GM21390 (cell line): ENCODE measurements at regions not wholly inside any gene's neighbourhood (a gene's known extent, or its start where the extent isn't known, plus 50 kb on each side); places are given as distances from the start of the nearest gene placed in this dataset.
"Not testable (repeated sequence)": the region's sequence is repeated elsewhere in the genome, so short reads cannot be mapped to it uniquely, and the experiment has no call there.

Experiments used
- ATAC-seq: cut with Tn5 transposase; IDR thresholded peaks from one replicate; pipeline ENCODE4 v1.9.1; 2021; ENCODE audit not compliant: unreplicated experiment

DNA sequence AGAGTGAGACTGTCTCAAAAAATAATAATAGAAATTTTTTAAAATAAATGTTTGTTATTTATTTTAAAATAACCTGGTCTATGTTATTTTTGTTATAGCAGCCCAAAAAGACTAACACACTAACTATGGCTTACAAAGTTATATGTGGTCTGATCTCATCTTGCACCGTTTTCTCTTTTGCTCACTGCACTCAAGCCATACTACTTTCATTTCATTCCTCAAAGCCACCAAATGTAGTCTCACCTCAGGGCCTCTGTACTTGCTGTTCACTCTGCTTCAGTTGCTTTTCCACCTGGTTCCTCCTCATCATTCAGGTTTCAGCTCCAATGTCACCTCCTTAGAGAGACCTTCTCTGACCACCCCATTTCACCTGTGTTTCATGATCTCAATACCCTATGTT, 55.2 kb upstream of the MDM1 start:
- ATAC-seq = no peak

DNA sequence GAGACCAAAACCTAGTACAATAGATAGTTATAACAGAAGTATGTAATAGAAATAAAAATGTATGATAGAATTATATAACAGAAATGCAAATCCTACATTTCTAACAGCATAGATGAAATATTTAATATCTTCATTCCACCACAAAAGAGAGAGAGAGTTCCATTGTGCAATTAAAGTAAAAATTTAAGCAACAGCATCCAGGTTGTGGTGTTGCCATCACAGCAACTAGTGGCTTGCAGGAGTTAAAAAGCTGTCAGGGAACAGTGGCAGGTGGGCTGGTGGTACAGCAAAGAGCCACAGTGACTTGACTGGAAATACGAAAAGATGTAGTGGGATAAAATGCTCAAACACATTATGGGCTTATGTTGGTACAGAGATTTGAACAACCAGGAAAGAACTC, 57.1 kb upstream of the MDM1 start:
- no peak for ATAC-seq

GRCh38 chr12:68391937-68392336, 59.8 kb upstream of the MDM1 start:
- no peak for ATAC-seq

DNA sequence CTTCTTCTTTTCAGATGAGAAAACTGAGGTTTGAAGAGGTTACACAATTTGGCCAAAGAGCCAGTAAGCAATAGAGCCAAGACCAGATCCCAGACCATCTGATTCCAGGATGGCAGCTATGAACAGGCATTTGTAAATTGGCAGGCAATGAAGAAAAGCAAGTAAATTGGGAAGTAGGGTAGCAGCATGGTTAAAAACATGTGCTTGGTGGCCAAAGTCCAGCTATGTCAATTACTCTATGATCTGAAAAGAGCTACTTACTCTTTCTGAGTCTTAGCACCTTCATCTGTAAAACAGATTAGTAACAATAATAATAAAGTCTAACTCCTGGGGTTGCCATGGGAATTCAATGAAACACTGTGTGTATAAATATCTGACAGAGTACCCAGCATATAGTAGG, 60.2 kb upstream of the MDM1 start:
- ATAC-seq = no peak

DNA sequence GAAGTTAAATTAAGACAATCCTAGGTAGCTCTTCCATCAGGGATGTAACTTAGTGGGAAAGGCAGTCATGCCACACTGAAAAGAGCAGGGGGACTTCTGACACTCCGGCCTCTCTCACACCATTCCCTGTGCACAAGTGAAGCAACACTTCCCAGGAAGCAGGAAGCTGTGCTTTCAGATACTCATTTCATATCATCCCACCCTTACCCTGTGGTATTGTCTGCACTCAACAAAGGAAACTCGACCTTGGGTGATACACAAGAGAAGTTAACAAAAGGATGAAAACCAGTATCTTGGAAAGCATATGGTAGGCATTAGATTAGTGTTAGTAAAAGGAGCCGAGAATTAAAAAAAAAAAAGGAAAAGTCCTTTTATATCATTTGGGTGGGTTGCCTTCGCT, 61.3 kb upstream of the MDM1 start:
- ATAC-seq = no peak

DNA sequence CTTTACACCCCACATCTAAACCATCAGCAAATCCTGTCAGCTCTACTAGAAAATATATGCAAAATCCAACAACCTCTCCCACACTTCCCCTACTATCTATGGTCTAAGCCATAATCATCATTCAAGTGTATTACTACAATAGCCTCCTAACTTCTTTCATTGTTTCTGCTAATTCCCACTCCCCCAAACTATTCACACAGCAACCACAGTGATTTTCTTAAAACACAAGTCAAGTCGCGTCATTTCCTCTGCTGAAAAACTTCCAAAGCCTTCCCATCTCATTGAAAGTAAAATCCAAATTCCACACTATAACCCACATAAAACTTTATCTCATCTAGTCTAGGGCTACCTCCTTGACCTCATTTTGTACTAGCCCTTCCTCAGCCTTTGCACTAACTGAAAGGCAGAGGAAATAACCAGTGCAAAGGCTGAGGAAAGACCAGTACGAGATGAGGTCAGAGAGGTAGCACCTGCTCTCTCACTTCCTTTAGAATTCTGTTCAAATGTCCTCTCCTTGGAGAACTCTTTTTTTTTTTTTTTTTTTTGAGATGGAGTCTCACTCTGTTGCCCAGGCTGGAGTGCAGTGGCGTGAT, 65.5 kb upstream of the MDM1 start:
- ATAC-seq = no peak

- ATAC-seq = not testable (repeated sequence)
Measured at GRCh38 chr12:68398689-68399088, 66.5 kb upstream of the MDM1 start.

DNA sequence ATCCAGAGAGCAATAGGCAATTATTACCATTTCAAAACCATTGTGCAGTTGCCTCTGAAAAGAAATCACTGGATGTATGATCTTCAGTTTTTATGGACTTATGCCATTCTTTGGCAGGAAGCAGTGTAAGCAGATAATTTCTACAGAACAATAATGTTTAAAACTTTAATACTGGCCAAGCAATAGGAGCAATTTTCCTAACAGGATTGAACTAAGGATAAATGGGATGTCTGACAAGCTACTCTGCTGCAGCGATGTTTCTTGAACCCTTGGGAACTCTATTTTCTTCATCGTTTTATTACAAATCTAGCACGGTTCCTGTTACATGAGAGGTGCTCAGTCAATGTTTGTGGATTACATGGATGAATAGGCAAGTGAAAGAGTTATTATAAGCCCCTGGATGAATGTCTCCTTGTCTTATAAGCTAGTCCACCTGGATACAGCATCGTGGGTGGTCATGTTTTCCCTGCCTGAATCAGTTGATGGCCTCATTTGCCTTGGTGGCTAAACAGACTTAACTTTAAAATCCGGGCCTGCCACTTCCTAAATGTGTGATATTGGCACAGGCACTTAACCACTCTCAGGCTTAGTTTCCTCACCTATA, 68.2 kb upstream of the MDM1 start:
- no peak for ATAC-seq

DNA sequence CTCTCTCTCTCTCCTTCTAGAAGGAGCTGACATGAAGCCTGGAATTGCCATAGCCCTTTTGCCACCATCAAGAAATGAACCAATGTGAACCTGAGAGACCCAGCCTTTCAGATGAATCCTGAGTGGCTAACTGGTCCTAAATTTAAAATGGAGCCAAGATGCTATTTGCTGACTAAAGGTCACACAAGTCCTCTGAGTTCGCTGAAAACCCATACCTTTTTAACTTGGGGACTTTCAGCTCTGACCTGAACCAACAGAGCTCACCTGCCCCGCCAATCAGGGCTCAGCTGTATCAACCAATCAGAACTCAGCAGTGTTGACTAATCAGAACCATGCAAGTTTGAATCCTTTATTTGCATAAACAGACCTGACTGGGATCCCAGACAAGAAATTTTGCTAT, 70.3 kb upstream of the MDM1 start:
- no peak for ATAC-seq

- ATAC-seq = no peak
Measured at GRCh38 chr12:68403296-68403695, 71.1 kb upstream of the MDM1 start.

- no peak for ATAC-seq
Measured at GRCh38 chr12:68403711-68404110, 71.5 kb upstream of the MDM1 start.

DNA sequence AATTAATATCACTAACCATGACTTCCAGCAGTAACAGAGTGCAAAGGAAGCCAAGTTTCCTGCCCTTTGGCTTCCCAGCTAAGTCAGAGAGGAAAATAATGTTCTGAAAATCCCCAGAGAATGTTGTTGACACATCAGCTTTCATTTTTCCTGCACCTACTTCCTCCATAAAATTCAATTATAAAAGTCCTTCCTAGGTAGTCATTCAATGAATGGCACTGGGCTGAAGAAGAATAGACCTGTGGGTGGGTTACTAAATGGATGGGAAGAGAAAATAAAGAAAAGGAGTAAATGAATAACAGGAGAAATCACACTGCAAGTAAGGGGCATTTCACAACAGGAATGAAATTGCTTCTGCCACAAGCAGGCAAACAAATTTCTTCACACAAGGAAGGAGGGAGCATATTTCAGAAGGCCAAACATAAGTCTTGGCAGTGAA, 73.2 kb upstream of the MDM1 start:
- ATAC-seq = no peak

- ATAC-seq = no peak
Measured at GRCh38 chr12:68406134-68406576, 74.0 kb upstream of the MDM1 start.

DNA sequence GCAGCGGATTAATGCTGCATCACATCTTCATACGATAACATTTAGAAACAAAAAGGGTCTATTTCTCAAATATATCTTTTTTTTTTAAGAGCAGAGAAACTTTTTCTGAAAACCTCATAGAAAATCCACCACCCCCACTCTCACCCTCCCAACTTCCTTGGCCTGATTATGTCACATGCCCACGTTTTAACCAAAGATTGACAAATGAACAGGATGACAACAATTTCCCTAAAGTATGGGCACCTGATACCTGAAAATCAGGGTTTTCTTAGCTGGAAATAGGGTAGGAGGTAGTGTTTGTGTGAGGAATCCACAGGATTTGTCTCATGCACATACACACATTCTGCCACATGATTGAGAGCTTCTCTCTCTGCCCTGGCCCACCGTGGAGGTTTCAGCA, 74.7 kb upstream of the MDM1 start:
- no peak for ATAC-seq

- no peak for ATAC-seq
Measured at GRCh38 chr12:68410018-68410660, 78.0 kb upstream of the MDM1 start.

DNA sequence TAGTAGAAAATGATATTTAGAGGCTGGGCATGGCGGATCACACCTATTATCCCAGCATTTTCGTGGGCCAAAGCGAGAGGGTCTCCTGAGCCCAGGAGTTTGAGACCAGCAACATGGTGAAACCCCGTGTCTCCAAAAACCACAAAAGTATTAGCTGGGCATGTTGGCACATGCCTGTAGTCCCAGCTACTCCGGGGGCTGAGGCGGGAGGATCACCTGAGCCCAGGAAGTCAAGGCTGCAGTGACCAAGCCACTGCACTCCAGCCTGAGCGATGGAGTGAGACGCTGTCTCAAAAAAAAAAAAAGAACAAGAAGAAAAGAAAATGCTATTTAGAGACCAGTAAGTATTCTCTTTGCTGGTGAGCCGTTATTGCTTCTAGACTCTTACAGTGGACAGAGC, 79.2 kb upstream of the MDM1 start:
- no peak for ATAC-seq

DNA sequence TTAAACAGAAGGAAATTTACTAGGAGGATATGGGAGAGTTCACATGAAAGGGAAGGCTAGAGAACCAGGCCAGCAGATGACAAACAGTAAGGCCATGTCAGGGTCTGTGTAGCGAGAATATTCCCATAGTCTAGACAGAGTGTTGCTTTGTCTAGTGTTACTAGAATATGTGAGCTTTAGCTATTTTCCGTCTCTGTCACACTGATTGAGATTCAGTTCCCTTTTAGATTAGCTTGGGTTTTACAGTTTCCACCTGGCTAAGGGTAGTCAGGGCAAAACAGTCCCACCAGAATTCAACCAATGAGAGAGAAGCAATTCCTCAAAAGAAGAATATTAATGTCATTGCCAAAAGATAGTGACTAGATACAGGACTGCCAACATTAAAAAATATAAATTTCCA, 82.8 kb upstream of the MDM1 start:
- peak; percentile 65 for ATAC-seq

- ATAC-seq = no peak
Measured at GRCh38 chr12:68416350-68416749, 84.2 kb upstream of the MDM1 start.

GRCh38 chr12:68416826-68417225, 84.7 kb upstream of the MDM1 start:
- no peak for ATAC-seq

DNA sequence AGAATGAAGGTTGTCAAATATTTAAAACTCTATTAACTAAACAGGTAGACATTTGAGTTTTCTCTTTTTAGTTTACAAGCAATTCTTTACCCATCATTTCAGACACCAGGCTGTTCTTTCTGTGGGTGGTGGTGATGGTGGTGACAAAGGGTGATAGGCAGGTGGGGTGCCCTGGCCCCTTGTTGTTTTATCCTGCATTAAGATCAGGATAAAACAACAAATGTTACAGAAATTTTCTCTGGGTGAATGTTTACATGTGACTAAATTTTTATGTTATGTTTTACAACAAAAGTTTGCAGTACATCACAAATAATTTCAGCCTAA, 85.9 kb upstream of the MDM1 start:
- ATAC-seq = no peak

DNA sequence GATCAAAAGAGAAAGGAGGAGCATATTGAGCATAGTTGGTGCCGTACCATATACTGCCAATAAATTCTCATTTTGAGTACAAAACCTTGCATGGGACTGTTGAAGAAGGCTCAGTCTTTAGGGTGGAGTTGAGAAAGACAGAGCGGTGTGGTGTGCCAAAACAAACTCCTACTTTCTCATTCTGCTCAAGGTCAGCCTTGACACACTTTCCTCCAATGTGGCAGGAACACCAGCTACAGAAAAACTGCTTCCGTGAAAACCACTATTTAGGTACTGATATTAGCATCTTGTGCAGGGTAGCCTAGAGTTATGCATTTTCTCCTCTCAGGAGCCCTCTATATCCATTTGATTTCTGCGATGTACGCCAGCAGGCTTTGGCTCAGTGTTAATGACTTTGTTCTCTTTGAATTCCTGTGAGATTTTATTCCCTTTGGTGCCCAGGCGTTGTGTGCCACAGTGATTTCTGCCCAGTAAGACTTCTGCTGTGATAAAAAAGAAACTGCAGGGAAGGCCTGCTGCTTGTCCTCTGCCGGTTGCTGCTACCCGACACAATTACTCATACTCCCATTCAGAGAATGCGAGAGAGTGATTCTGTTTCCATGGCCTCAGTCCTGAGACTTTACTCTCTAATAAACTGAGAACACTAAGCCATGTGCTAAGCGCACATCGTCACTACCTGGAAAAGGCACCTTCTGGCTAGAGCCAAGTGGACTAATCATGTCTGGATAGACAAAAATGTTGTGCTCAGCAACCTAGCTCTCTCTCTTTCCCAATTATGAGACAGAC, 88.3 kb upstream of the MDM1 start:
- ATAC-seq = no peak

- ATAC-seq = no peak
Measured at GRCh38 chr12:68422159-68422558, 90.0 kb upstream of the MDM1 start.
